ENCODE measurements at regions not wholly inside any gene's neighbourhood (a gene's known extent, or its start where the extent isn't known, plus 50 kb on each side); places are given as distances from the start of the nearest gene placed in this dataset.

- H3K4me3 ChIP-seq, result no peak overlapping the region
- no peak for DNase-seq
- no peak for ATAC-seq (ENCODE audit: low FRiP score in 2 of 2)
- H3K9me3 ChIP-seq, result no peaks in the 10 kb centered on the region
- 72 to 86% methylated on average over 2 of the region's 2 CpGs for WGBS, 2 donors
- no peak overlapping the region for H3K27ac ChIP-seq
- H3K4me1 ChIP-seq, result no peaks in the 10 kb centered on the region
- no peak for TF ChIP-seq POLR2AphosphoS5 (IDR thresholded peaks at IDR 0.05)
- TF ChIP-seq CTCF (IDR thresholded peaks at IDR 0.05), result no peak
- TF ChIP-seq EP300 (IDR thresholded peaks at IDR 0.05), result no peak
- TF ChIP-seq POLR2A (IDR thresholded peaks at IDR 0.05), result no peak
- no peaks in the 10 kb centered on the region for H3K27me3 ChIP-seq
- no peaks in the 10 kb centered on the region for H3K36me3 ChIP-seq
Observed at GRCh38 chr3:148030975-148031374, 621.8 kb downstream of the ZIC1 start.

GRCh38 chr3:148034353-148034752 is 625.2 kb downstream of the ZIC1 start:
- Histone ChIP-seq H3K27ac (no peak overlapping the region), H3K4me3 (no peak overlapping the region), H3K9me3 (no peaks in the 10 kb centered on the region), H3K36me3 (no peaks in the 10 kb centered on the region), H3K4me1 (no peaks in the 10 kb centered on the region), H3K27me3 (no peaks in the 10 kb centered on the region)
- 56 to 59% methylated on average over 3 of the region's 3 CpGs for WGBS, 2 donors
- DNase-seq, result no peak
- ATAC-seq (ENCODE audit: low FRiP score in 2 of 2), result no peak
- TF ChIP-seq EP300 (IDR thresholded peaks at IDR 0.05) (no peak), POLR2AphosphoS5 (IDR thresholded peaks at IDR 0.05) (no peak), POLR2A (IDR thresholded peaks at IDR 0.05) (no peak), CTCF (IDR thresholded peaks at IDR 0.05) (no peak)

GRCh38 chr3:148036331-148036876 is 627.2 kb downstream of the ZIC1 start:
- Histone ChIP-seq H3K9me3 (no peaks in the 10 kb centered on the region), H3K4me3 (no peak overlapping the region), H3K36me3 (no peaks in the 10 kb centered on the region), H3K27me3 (no peaks in the 10 kb centered on the region), H3K4me1 (no peaks in the 10 kb centered on the region), H3K27ac (no peak overlapping the region)
- TF ChIP-seq CTCF (IDR thresholded peaks at IDR 0.05) (no peak), POLR2AphosphoS5 (IDR thresholded peaks at IDR 0.05) (no peak), POLR2A (IDR thresholded peaks at IDR 0.05) (no peak), EP300 (IDR thresholded peaks at IDR 0.05) (no peak)
- no peak for DNase-seq
- 69% methylated on average over 5 of the region's 5 CpGs for WGBS, 2 donors
- ATAC-seq (ENCODE audit: low FRiP score in 2 of 2), result no peak

GRCh38 chr3:148042663-148043445 is 633.7 kb downstream of the ZIC1 start:
- TF ChIP-seq POLR2AphosphoS5 (IDR thresholded peaks at IDR 0.05), result no peak
- TF ChIP-seq POLR2A (IDR thresholded peaks at IDR 0.05), result no peak
- TF ChIP-seq EP300 (IDR thresholded peaks at IDR 0.05), result no peak
- no peak for TF ChIP-seq CTCF (IDR thresholded peaks at IDR 0.05)
- Histone ChIP-seq H3K9me3 (no peaks in the 10 kb centered on the region), H3K27me3 (no peaks in the 10 kb centered on the region), H3K4me3 (no peak overlapping the region), H3K4me1 (no peaks in the 10 kb centered on the region), H3K27ac (no peak overlapping the region), H3K36me3 (no peaks in the 10 kb centered on the region)
- ATAC-seq (ENCODE audit: low FRiP score in 2 of 2), result no peak
- no peak for DNase-seq
- WGBS, 2 donors, result 77 to 82% methylated on average over 6 of the region's 6 CpGs

- Histone ChIP-seq H3K4me1 (no peaks in the 10 kb centered on the region), H3K4me3 (no peak overlapping the region), H3K9me3 (no peaks in the 10 kb centered on the region), H3K27me3 (no peaks in the 10 kb centered on the region), H3K27ac (no peak overlapping the region), H3K36me3 (no peaks in the 10 kb centered on the region)
- WGBS, 2 donors, result 68 to 75% methylated on average over 1 of the region's 1 CpG
- TF ChIP-seq EP300 (IDR thresholded peaks at IDR 0.05) (no peak), POLR2AphosphoS5 (IDR thresholded peaks at IDR 0.05) (no peak), CTCF (IDR thresholded peaks at IDR 0.05) (no peak), POLR2A (IDR thresholded peaks at IDR 0.05) (no peak)
- DNase-seq, result no peak
- no peak for ATAC-seq (ENCODE audit: low FRiP score in 2 of 2)
Observed at GRCh38 chr3:148044151-148044550, 635.0 kb downstream of the ZIC1 start.
